GM21723 (cell line): ENCODE measurements at regions not wholly inside any gene's neighbourhood (a gene's known extent, or its start where the extent isn't known, plus 50 kb on each side); places are given as distances from the start of the nearest gene placed in this dataset.
A peak's percentile ranks its signal among the peaks of the same experiment; 100 is the strongest.
"Not testable (repeated sequence)": the region's sequence is repeated elsewhere in the genome, so short reads cannot be mapped to it uniquely, and the experiment has no call there.

ENCODE experiments used
- ATAC-seq: cut with Tn5 transposase; IDR thresholded peaks from one replicate; pipeline ENCODE4 v1.9.1; 2021; ENCODE audit warnings: mild to moderate bottlenecking, moderate library complexity; ENCODE audit not compliant: unreplicated experiment

DNA sequence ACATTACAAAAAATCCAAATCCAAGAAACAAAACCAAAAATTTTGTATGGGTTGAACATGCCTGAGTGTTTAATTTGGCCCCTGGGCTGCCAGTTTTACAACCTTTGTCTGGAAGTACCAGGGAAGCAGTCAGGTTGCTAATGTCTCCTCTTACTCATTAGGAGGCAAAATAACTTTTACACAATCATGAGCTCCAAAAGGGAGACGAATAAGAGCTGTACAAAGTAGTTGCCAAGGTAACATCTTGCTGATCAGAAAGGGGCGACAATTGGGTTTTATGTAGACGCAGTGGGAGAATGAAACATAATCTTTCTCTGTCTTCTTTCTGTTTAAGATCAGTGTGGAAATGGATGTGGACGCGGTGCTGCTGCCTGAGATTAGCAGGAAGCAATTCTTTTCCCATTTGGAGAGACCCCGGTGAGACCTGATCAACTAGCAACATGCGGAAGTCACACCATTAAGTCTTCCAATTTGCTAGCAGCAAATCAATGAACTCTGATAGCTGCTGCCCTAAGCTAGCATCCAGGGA, 90.7 kb upstream of the IGFBP7 start:
- no peak for ATAC-seq

DNA sequence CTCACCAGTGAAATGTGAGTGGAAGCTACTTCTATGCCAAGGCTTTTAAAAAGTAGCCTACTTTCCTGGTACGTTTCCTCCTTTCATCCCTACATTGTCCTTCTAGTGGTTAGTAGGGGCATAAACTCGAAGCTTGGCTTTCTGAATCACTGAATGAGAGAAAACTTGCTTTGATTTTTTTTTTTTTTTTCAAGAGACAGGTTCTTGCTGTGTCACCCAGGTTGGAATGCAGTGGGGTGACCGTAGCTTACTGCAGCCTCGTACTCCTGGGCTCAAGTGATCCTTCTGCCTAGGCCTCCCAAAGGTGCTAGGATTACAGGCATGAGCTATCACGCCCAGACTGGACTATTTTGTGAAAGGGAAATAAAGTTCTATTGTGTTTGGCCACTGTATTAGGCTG, 89.1 kb upstream of the IGFBP7 start:
- ATAC-seq: no peak

DNA sequence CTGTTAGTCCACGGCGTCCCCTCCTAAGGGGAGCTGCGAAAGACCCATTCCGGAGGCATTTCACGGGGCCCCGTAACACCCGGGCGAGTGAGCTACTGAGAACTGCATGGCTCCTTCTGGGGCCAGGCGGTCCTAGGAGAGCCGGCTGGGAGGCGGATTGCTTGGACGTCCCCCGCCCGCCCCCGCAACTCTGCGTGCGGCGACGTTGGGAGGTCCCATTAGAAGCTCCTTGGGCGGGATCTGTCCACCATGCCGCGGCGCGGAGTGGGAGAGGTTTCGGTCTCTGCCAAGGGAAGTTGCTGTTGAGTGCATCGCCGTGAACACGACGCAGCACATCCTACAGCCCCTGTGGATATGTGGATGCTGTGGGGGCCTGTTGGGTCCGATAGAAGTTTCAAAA, 85.4 kb upstream of the IGFBP7 start:
- ATAC-seq: no peak

DNA sequence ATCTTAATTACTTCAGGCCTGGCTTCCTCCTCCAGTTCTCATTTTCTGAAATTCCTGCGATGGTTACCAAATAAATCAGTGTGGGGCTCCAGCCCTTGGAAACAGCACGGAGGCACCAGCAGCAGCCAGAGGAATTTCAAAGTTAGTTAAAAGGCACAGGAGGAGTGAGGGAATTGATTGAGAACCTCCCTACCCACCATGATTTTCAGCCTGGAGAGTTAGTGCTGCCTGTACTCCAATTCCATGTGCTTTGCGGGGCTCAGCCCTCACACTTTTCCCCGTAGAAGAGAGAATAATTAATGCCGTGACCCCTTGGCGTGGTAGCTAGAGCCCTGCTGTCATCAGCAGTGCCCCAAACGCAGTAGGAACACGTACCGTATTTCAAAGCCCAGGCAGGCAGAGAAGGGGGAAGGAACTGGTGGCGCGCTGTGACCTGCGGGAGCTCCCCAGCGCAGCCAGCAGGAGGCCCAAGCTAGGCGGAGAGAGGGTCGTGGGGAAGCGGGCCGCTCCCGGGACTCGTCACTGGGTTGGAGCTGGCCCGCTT, 84.0 kb upstream of the IGFBP7 start:
- no peak for ATAC-seq

DNA sequence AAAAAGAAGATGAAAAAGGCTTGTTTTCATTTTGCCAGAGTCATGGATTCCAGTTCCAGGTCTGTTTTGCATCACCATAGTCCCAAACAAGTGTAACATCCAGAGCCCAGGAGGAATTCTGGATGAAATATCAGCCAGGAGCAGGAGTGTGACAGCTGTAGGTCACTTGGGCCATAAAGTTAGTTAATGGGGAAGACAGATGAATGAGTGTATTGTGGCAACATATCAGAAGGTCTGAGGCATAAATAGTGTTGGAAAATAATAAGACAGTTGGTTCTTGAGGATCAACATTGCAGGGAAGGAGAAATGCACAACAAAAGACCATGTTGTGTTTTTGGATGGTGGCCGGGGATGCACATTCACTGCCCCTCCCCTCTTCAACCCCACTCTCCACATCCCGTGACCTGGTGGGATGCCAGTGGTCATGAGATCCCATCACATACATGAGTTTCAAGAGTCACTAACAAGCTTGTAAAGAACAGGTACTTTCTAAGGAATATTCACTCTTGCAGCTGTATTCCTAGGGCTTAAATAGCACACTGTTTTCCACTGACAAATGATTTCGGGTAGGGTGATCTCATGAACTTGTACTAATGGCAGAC, 83.1 kb upstream of the IGFBP7 start:
- no peak for ATAC-seq

DNA sequence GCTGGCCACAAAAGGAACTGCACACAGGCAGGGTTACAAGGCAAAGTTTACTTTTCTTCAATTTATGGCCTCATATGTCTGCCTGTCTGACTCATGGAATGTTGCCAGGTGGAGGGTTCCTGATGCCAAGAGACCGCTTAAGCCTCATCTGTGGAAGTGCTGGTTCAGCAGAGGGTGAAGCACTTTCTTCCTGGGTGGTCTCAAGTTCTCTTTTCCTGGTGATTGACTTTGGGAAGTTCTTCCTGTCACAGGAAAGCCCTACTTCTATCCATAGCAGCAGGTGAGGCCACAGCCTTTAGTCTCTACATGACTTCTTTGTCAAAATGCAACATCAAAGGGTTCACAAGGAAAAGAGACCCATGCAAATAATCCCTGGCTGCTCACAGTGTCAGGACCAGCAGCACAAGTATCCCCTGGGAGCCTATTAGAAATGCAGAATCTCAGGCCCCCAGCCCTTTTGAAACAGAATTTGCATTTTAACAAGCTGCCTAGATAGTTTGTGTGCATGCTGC, 81.4 kb upstream of the IGFBP7 start:
- no peak for ATAC-seq

DNA sequence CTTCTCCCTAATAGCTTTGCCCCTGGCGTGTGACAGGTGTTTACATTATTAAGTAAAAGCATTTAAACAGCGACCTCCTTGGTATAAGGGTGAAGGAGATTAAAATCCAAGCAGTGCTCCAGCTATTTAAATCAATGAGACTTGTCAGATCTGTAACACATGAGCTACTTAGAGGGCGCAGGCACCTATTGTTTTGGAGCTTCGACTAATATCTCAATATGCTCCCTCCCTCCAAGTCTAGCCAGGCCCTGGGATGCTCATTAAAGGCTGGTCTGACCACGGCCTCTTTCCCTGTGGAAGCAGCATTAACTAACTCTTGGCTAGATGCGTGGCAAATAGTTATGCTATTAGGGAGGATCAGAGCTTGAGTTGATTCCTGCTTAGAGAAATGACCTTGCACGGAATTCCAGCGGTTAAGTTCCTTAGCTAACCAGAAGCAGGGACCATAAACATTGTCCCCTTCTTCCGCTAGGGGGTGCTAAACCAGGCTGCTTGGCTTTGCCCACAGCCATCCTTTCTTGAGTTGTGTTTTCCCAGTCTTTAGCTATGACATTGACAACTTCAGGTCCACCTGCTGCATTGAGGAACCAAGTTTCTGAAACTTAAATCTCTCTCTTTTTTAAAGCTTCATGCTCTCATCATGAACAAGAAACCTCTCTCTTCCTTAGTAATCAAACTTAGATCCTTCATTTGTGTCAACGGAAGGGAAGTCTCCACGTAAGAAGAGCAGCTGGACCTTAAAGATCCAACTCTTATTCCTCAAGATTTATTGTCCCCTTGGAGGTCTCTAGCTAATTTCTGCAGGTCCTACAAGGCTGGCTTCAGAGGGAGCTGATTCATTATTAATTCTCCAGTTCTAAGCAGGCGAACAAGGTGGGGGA, 80.7 kb upstream of the IGFBP7 start:
- peak; percentile 67 for ATAC-seq

DNA sequence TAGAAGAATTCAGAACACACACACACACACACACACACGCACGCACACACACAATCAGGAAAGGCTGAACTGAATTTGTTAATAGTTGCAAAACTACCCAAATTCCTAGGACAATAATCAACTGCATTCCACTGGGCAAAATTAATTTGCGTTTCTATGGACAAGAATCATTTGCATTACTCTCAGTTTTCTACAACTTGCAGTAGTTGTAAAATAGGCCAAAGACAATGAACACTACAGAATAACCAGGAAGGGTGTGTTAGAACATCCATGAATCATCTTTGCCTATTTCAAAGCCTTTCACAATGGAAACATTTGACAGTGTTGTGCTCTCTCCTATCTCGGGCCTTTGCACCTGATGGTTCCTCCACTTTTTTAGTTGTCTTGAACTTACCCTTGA, 77.1 kb upstream of the IGFBP7 start:
- no peak for ATAC-seq

DNA sequence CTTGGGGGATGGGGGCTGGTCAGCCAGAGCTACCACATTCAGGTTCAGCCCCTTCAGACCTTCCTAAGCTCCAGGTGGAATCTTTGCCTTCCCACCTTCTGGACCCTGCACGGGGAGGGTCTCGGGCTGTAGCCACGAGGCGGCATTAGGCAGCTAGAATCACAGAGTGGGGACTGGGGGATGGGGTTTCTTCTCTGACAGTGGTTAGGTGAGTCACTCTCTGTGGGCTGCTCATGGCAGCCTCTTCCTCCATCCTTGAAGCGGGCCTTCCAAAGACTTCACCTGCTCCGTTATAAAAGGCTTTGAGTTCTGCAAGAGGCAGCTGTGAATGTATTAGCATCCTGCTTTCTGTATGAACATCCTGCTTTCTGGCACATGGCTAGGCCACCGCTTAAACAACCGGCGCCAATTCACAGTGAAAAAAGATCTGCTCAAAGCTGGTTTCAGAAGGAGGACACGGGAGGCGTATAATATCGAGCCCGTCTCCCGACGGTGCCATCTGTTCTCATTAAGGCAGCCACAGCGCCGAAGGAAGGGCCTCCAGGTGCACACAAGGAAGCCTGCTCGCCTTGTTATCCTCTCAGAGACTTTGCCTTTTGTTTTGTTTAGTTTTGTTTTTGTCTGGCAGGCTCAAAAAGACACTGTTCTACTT, 74.3 kb upstream of the IGFBP7 start:
- no peak for ATAC-seq

DNA sequence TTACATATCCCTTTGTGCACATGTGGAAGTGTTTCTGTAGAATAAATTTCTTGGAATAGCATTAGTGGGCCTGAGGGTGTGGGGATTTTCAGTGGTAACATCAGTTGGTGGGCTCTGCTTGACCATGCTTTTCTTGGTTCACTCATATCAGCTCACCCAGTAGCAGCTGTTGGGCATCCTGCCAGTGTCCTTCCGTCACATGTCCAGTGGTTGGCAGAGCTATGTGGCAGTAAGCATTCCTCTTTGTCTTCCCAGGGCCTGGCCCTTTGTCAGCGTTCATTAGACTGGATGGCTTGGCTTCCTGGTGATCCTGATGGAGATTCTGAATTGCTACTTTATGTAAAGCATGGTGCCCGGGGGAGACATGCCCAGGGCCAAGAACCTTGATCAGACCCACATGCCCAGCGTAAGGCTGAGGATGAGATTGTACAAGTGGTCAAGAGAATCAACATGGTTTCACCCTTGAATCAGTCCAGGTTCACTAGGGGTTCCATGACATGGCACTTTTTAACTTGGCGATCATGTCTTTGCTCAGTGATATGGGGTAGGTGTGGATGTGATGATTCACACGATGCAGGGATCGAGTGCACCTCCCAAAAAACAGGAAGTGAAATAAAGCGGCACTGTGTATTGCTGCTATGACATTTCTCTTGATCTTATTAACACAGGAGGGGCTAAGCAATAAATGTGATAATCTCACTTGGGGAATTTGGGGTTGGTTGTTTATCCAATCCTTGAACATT, 72.1 kb upstream of the IGFBP7 start:
- ATAC-seq: no peak

DNA sequence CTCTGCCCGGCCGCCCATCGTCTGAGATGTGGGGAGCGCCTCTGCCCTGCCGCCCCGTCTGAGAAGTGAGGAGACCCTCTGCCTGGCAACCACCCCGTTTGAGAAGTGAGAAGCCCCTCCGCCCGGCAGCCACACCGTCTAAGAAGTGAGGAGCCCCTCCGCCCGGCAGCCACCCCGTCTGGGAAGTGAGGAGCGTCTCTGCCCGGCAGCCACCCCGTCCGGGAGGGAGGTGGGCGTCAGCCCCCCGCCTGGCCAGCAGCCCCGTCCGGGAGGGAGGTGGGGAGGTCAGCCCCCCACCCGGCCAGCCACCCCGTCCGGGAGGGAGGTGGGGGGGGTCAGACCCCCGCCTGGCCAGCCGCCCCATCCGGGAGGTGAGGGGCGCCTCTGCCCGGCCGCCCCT, 63.0 kb upstream of the IGFBP7 start:
- not testable (repeated sequence) for ATAC-seq

DNA sequence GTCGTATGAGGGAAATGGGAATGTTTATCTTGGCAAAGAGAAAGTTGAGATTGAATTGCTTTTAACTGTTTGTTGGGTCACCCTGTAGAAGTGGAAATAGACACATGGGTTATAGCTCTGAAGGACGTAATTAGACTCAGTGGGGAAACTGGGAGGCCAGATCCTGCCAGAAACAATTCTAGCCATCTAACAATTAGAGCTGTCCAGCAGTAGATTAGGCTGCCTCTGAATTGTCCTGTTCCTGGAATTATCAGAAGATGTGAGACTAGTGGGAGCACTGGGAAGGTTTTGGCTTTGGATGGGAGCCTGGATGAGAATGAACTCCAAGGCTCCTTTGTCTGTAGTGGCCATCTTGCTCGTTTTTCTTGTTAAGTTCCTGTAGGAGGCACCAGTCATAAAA, 61.9 kb upstream of the IGFBP7 start:
- no peak for ATAC-seq

DNA sequence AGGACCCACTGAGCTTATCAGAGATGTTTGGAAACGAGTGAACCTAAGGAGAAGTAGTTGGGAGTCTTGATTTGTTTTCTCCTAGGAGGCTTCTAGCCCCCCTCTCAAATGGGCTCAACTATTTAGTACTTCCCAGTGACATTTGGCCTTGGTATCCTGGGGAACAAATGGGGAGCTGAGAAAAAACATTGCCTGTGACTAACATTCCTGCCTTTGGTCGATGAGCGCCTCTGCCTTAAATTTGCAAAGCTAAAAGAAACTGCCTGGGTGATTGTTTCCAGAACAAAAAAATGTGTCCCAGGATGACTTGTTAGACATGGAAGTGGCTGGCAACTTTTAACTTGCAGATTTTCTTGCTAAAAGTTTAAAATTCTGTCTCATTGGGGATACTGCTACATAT, 58.8 kb upstream of the IGFBP7 start:
- no peak for ATAC-seq

DNA sequence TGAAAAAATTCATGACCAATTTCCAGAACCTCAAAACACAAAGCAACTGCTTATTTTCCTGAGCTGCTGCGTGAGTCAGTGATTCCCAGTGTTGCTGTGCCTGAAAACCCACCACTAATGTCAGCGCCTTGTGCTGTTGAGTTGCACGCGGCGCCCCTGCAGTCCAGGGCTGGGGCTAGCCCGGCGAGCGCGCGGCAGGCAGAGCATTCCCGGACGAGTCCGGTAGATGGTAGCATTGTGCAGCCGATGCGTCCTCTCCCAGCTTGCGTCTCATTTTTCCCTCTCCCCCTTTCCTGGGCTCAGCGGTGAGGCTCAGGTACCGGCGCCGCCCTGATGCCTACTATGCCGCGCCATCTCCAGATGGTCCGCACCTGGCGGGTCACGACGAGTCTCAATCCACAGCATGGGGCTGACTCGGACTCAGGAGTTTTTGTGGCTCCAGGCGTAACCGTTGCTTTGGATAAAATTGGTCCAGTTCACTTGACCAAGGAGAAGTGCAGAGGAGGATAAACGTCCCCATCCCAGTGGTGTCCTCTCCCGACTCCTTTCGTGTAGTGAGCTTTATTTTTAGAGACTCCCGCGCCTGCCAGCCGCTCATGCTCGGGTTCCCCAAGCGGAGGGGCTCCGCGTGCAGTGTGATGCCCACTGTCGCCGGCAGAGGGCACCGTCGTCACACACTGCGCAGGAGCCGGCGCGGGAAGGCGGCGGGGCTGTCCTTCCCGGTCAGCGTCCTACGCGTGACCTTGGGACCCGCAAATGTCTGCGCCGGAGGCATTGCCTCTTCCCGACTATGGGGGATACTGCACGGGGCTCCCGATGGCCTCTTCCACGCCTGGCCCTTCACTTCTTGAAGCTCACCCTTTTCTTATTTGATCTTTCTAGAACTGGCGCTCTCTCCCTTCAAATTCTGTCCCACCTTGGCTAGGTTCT, 53.6 kb upstream of the IGFBP7 start:
- ATAC-seq: peak; percentile 99

DNA sequence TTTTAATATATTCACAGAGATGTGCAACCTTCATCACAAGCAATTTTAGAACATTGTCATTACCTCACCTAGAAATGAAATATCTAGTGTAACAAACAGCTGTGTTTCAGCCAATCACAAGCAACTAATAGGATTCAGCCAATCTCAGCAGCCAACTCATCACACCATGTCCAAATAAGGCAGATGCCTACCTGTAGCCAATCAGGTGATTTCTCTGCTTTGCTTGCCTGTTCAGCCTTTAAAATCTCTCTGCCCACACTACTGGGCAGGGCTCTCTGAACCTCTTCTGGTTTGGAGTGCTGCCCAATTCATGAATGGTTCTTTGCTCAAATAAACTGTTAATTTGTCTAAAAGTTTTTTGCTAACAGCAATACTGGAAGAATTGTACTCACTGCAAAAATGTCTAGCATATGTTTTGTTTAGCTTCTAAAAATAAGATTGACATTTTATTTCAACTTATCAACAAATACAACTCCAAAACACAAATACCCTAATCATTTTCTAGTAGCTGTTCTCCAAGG, 52.4 kb upstream of the IGFBP7 start:
- ATAC-seq: no peak
